HCT116 (cell line): ENCODE measurements at regions not wholly inside any gene's neighbourhood (a gene's known extent, or its start where the extent isn't known, plus 50 kb on each side); places are given as distances from the start of the nearest gene placed in this dataset.

ENCODE experiments used
- ATAC-seq: fragments of 200-7000 bp; cut with Tn5 transposase; 2 replicates; pipeline ENCODE4 v1.9.1; 2020; ENCODE audit warnings: mild to moderate bottlenecking, moderate library complexity
- BruUV-seq: library from RNA; stranded (reverse); fragments of 400-500 nt; replicated peaks from 2 replicates; lab custom pipeline; 2021; lab: Mats Ljungman, UMichigan
- CTCF ChIA-PET: fragments of 300-600 bp; sonication (Branson Sonifier 250); formaldehyde crosslinking; loops from one replicate; lab custom pipeline; 2021; ENCODE audit warnings: antibody characterized with exemption; lab: Charles Lee
- POLR2A ChIA-PET: fragments of 300-600, 350-600 bp; sonication (Branson Sonifier 250); formaldehyde crosslinking; loops from one replicate; lab custom pipeline; 2021; ENCODE audit warnings: antibody characterized with exemption; lab: Charles Lee
- RAD21 ChIA-PET, 2 experiments: fragments of 300-600 bp; sonication (Branson Sonifier 250); formaldehyde crosslinking; loops; one replicate each; lab custom pipeline; 2023; ENCODE audit warnings: low total read pairs in 2 of 2; ENCODE audit not compliant: uncharacterized antibody in 2 of 2, unreplicated experiment in 2 of 2, low non-redundant PET in 1 of 2; lab: Charles Lee
- DNase-seq: peaks from one replicate; pipeline ENCODE4 v3.0.0-alpha.2; 2010; ENCODE audit warnings: low read depth, low spot score
- H2AFZ ChIP-seq: fragments of 200-600 bp; shearing (Covaris generic), sonication (generic); 2 replicates; pipeline ENCODE4 v1.6.1; 2017; ENCODE audit warnings: low read depth, mixed run types, mixed read lengths, antibody characterized with exemption, low read length; ENCODE audit not compliant: poor library complexity, severe bottlenecking
- H3K27ac ChIP-seq: 2 replicates; pipeline ENCODE4 v1.5.1; 2012; ENCODE audit warnings: low read depth, low read length
- H3K27me3 ChIP-seq: fragments of 200-600 bp; sonication (generic); 2 replicates; pipeline ENCODE4 v1.6.1; 2016; ENCODE audit warnings: mixed run types, low read length, mixed read lengths; ENCODE audit not compliant: insufficient read depth
- H3K36me3 ChIP-seq, 2 experiments: fragments of 200-500 bp in 1 of 2; fragments of 200-600 bp in 1 of 2; sonication (Bioruptor generic) in 1 of 2; sonication (generic) in 1 of 2; 2 replicates each; pipeline versions ENCODE4 v1.5.1 to v1.6.1; 2014 to 2016; ENCODE audit warnings: low read length in 2 of 2, inconsistent platforms in 1 of 2, mixed read lengths in 1 of 2, mixed run types in 1 of 2; ENCODE audit not compliant: insufficient read depth in 2 of 2, control insufficient read depth in 1 of 2
- H3K4me1 ChIP-seq, 2 experiments: fragments of 200-600 bp in 1 of 2; sonication (generic) in 1 of 2; 2 replicates each; pipeline versions ENCODE4 v1.5.1 to v1.6.1; 2012 to 2017; ENCODE audit warnings: low read length in 2 of 2, inconsistent platforms in 1 of 2, mild to moderate bottlenecking in 1 of 2, mixed read lengths in 1 of 2, mixed run types in 1 of 2, moderate library complexity in 1 of 2; ENCODE audit not compliant: insufficient read depth in 2 of 2, control insufficient read depth in 1 of 2
- H3K4me2 ChIP-seq: fragments of 200-600 bp; sonication (generic); 2 replicates; pipeline ENCODE4 v1.6.1; 2017; ENCODE audit warnings: mixed run types, low read length, mixed read lengths
- H3K4me3 ChIP-seq, 2 experiments: fragments of 200-600 bp in 1 of 2; sonication (generic) in 1 of 2; replicated peaks in 1 of 2; 2 replicates each; pipeline ENCODE4 v1.5.1; 2011 to 2016; ENCODE audit warnings: low read length in 2 of 2, control low read depth in 1 of 2, low read depth in 1 of 2, mild to moderate bottlenecking in 1 of 2, mixed read lengths in 1 of 2, mixed run types in 1 of 2
- H3K79me2 ChIP-seq: fragments of 200-600 bp; sonication (generic); 2 replicates; pipeline ENCODE4 v1.6.1; 2017; ENCODE audit warnings: mild to moderate bottlenecking, mixed run types, low read length, moderate library complexity, mixed read lengths; ENCODE audit not compliant: insufficient read depth
- H3K9ac ChIP-seq: fragments of 200-600 bp; sonication (generic); 2 replicates; pipeline ENCODE4 v1.6.1; 2016; ENCODE audit warnings: low read length, mixed read lengths
- H3K9me2 ChIP-seq: fragments of 200-600 bp; sonication (generic), shearing (Covaris generic); 2 replicates; pipeline ENCODE4 v1.6.1; 2017; ENCODE audit warnings: mixed run types, mild to moderate bottlenecking, moderate library complexity; ENCODE audit not compliant: insufficient read depth
- H3K9me3 ChIP-seq, 2 experiments: fragments of 200-500 bp in 1 of 2; fragments of 200-600 bp in 1 of 2; sonication (Bioruptor generic) in 1 of 2; sonication (generic) in 1 of 2; 2 replicates each; pipeline ENCODE4 v1.6.1; 2014 to 2017; ENCODE audit warnings: low read length in 2 of 2, mixed read lengths in 2 of 2, inconsistent platforms in 1 of 2, low read depth in 1 of 2, mild to moderate bottlenecking in 1 of 2, mixed run types in 1 of 2, moderate library complexity in 1 of 2; ENCODE audit not compliant: control insufficient read depth in 1 of 2, insufficient read depth in 1 of 2
- H4K20me1 ChIP-seq: fragments of 200-600 bp; sonication (generic), shearing (Covaris generic); 2 replicates; pipeline ENCODE4 v1.6.1; 2017; ENCODE audit warnings: mixed run types, mild to moderate bottlenecking, moderate library complexity; ENCODE audit not compliant: insufficient read depth
- CBX3 ChIP-seq: IDR thresholded peaks from 2 replicates; pipeline ENCODE4 v1.6.1; 2012; ENCODE audit warnings: low read depth
- CTCF ChIP-seq, 3 experiments: fragments of 200-600 bp in 1 of 3; sonication (generic) in 1 of 3; IDR thresholded peaks in 2 of 3; conservative IDR thresholded peaks in 1 of 3; 2 replicates each; pipeline ENCODE4 v1.5.1; 2012 to 2017; ENCODE audit warnings: low read depth in 2 of 3, low read length in 2 of 3, antibody characterized with exemption in 1 of 3, borderline replicate concordance in 1 of 3, control low read depth in 1 of 3, mild to moderate bottlenecking in 1 of 3, mixed read lengths in 1 of 3, mixed run types in 1 of 3, moderate library complexity in 1 of 3; ENCODE audit not compliant: insufficient read depth in 1 of 3
- EGR1 ChIP-seq: IDR thresholded peaks from 2 replicates; pipeline ENCODE4 v1.6.1; 2012; ENCODE audit warnings: low read depth
- EZH2 ChIP-seq: fragments of 200-600 bp; sonication (generic); IDR thresholded peaks from 2 replicates; pipeline ENCODE4 v1.6.1; 2017; ENCODE audit warnings: antibody characterized with exemption, mixed run types
- FOSL1 ChIP-seq: IDR thresholded peaks from 2 replicates; pipeline ENCODE4 v1.6.1; 2012; ENCODE audit warnings: low read depth
- JUND ChIP-seq: IDR thresholded peaks from 2 replicates; pipeline ENCODE4 v1.6.1; 2012
- MAX ChIP-seq: IDR thresholded peaks from 2 replicates; pipeline ENCODE4 v1.6.1; 2012
- SP1 ChIP-seq: IDR thresholded peaks from 2 replicates; pipeline ENCODE4 v1.6.1; 2012; ENCODE audit warnings: low read depth
- TCF7L2 ChIP-seq: IDR thresholded peaks from 2 replicates; pipeline ENCODE4 v1.7.0; 2011; ENCODE audit warnings: borderline replicate concordance, inconsistent platforms; ENCODE audit not compliant: insufficient read depth, insufficient read length; ENCODE audit errors: extremely low read depth
- ZFX ChIP-seq: fragments of 450-650 bp; IDR thresholded peaks from 2 replicates; pipeline ENCODE4 v1.6.1; 2017
- intact Hi-C: fragments of 100-400 bp; cut with micrococcal nuclease; formaldehyde crosslinking; loops from 2 replicates; pipeline ENCODE4 v1.10.0; 2022
- TF ChIP-seq, protein P1 (sequence below): IDR thresholded peaks from 2 replicates; pipeline ENCODE4 v1.6.1; 2012; ENCODE audit warnings: low read depth
- TF ChIP-seq, protein P2 (sequence below): IDR thresholded peaks from 2 replicates; pipeline ENCODE4 v1.6.1; 2012

- ChIA-PET RAD21 (no interaction called here), POLR2A (no interaction called here), CTCF (no interaction called here)
- BruUV-seq: no TSS peak
- H3K4me2 ChIP-seq: no peak overlapping the region
- no peaks in the 10 kb centered on the region for H3K36me3 ChIP-seq
- H3K9ac ChIP-seq: no peak overlapping the region
- TF ChIP-seq CTCF (IDR thresholded peaks at IDR 0.05 in 2 of 3, conservative IDR thresholded peaks at IDR 0.05 in 1 of 3; ENCODE audit: borderline replicate concordance in 1 of 3, insufficient read depth in 1 of 3, low read depth in 2 of 3, low read length in 2 of 3) (no peak), JUND (no peak), TCF7L2 (no peak), CBX3 (no peak)
- no peaks in the 10 kb centered on the region for H3K9me2 ChIP-seq
- H3K79me2 ChIP-seq: no peaks in the 10 kb centered on the region
- H3K4me1 ChIP-seq: no peaks in the 10 kb centered on the region; a peak in 1 of 4 replicates
- H2AFZ ChIP-seq: no peak overlapping the region
- no peak for DNase-seq
- intact Hi-C loops: no loop called here
- no peaks in the 10 kb centered on the region for H3K9me3 ChIP-seq
- ATAC-seq: no peak
- no peak overlapping the region for H3K27ac ChIP-seq
- no peak overlapping the region for H3K4me3 ChIP-seq
- no peaks in the 10 kb centered on the region for H4K20me1 ChIP-seq
- no peaks in the 10 kb centered on the region for H3K27me3 ChIP-seq
These were observed 80.5 kb upstream of the SGK1 start for GRCh38 chr6:134398453-134398852.

DNA sequence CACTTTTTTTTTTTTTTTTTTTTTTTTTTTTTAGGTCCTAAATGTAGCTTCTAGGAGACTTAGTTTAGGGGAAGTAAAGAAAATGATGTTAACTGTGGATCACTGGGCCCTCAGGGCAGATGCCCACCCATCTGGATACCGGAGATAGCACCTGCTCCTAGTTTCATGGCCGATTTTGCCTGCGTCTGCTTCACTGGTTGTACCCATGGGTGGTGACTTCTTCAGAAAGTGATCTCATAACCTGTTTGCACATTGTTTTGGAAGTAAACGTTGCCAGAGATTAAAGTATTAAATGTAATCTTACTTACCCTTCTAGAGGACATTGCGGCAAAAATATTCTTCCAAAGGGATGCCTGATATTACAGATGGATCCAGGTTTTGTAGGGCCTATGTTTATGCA lies 79.8 kb upstream of the SGK1 start:
- H3K4me1 ChIP-seq: no peaks in the 10 kb centered on the region; a peak in 1 of 4 replicates
- no peaks in the 10 kb centered on the region for H3K27me3 ChIP-seq
- ChIA-PET POLR2A (no interaction called here), CTCF (no interaction called here), RAD21 (no interaction called here)
- no peaks in the 10 kb centered on the region for H4K20me1 ChIP-seq
- no peaks in the 10 kb centered on the region for H3K79me2 ChIP-seq
- H3K9me2 ChIP-seq: no peaks in the 10 kb centered on the region
- no TSS peak for BruUV-seq
- intact Hi-C loops: no loop called here
- ATAC-seq (no peak), DNase-seq (no peak)
- no peak overlapping the region for H3K4me2 ChIP-seq
- H3K9me3 ChIP-seq: no peaks in the 10 kb centered on the region
- no peaks in the 10 kb centered on the region for H3K36me3 ChIP-seq
- no peak overlapping the region for H3K9ac ChIP-seq
- no peak overlapping the region for H3K27ac ChIP-seq
- no peak overlapping the region for H3K4me3 ChIP-seq
- H2AFZ ChIP-seq: no peak overlapping the region
- TF ChIP-seq TCF7L2: no peak
- TF ChIP-seq MAX: no peak
- no peak for TF ChIP-seq CTCF (IDR thresholded peaks at IDR 0.05 in 2 of 3, conservative IDR thresholded peaks at IDR 0.05 in 1 of 3; ENCODE audit: borderline replicate concordance in 1 of 3, insufficient read depth in 1 of 3, low read depth in 2 of 3, low read length in 2 of 3)
- TF ChIP-seq EZH2: no peak
- TF ChIP-seq ZFX: no peak
- TF ChIP-seq, protein P1, sequence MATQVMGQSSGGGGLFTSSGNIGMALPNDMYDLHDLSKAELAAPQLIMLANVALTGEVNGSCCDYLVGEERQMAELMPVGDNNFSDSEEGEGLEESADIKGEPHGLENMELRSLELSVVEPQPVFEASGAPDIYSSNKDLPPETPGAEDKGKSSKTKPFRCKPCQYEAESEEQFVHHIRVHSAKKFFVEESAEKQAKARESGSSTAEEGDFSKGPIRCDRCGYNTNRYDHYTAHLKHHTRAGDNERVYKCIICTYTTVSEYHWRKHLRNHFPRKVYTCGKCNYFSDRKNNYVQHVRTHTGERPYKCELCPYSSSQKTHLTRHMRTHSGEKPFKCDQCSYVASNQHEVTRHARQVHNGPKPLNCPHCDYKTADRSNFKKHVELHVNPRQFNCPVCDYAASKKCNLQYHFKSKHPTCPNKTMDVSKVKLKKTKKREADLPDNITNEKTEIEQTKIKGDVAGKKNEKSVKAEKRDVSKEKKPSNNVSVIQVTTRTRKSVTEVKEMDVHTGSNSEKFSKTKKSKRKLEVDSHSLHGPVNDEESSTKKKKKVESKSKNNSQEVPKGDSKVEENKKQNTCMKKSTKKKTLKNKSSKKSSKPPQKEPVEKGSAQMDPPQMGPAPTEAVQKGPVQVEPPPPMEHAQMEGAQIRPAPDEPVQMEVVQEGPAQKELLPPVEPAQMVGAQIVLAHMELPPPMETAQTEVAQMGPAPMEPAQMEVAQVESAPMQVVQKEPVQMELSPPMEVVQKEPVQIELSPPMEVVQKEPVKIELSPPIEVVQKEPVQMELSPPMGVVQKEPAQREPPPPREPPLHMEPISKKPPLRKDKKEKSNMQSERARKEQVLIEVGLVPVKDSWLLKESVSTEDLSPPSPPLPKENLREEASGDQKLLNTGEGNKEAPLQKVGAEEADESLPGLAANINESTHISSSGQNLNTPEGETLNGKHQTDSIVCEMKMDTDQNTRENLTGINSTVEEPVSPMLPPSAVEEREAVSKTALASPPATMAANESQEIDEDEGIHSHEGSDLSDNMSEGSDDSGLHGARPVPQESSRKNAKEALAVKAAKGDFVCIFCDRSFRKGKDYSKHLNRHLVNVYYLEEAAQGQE: no peak
- TF ChIP-seq CBX3: no peak
- TF ChIP-seq FOSL1: no peak
- no peak for TF ChIP-seq EGR1
- no peak for TF ChIP-seq SP1
- TF ChIP-seq, protein P2, sequence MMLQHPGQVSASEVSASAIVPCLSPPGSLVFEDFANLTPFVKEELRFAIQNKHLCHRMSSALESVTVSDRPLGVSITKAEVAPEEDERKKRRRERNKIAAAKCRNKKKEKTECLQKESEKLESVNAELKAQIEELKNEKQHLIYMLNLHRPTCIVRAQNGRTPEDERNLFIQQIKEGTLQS: no peak
